Activated CD4-positive, alpha-beta T cell treated with anti-CD3 and anti-CD28 coated beads, Interleukin-2, Interleukin-4, amounts not matched to agents 100 ng/mL and 50 ng/mL, durations not matched to agents 16 hours and 8 hours (primary cell): ENCODE measurements at regions not wholly inside any gene's neighbourhood (a gene's known extent, or its start where the extent isn't known, plus 50 kb on each side); places are given as distances from the start of the nearest gene placed in this dataset.

ENCODE experiments used
- DNase-seq: peaks from one replicate; pipeline ENCODE4 v3.0.0-alpha.2; 2020; ENCODE audit warnings: low spot score

DNA sequence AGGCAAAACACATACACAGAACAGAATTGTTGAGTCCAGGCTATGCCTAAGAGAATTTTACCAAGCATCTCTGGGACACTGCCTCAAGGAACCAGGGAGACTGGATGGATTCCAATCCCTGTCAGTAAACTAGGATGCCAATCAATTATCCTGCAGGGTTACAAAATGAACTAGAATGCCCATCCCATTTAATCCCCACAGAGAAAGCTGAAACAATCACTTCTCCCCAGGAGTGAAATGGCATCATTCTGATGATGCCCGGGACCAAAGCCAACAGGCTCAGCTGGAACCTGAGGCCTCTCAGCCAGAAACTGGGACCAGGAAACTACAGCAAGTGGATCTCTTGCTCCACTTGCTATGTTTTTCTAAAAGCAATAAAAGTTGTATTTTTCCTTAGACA lies 130.0 kb upstream of the TJP1 start:
- DNase-seq: no peak

DNA sequence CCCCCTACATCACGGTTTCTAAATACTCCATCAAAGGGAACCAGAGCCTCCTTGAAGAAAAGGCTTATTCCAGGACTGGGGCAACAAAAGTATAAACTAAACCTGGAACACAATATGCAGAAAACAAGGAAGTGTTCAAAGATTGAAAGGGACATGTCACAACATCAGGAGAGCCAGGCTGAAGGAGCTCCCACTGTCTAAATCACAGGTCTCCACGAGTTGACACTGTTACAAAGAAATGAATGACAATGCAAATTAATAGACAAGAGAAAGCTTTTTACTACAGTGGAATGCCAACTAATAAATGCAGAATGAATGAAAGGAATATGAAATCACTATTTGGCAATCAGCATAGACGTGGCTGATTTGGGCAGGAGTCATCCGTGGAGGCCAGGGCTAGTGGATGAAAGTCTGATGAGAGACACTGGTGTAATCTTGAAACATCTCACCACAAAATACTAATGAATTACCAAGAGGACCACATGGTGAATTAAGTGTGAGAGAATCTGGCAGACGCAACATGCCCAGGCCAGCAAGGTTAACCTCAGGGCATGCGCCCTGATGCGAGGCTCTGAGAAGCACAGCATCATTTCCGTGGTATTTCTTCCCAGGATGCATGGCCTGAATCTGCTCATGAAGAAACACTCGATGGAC lies 123.8 kb upstream of the TJP1 start:
- no peak for DNase-seq

DNA sequence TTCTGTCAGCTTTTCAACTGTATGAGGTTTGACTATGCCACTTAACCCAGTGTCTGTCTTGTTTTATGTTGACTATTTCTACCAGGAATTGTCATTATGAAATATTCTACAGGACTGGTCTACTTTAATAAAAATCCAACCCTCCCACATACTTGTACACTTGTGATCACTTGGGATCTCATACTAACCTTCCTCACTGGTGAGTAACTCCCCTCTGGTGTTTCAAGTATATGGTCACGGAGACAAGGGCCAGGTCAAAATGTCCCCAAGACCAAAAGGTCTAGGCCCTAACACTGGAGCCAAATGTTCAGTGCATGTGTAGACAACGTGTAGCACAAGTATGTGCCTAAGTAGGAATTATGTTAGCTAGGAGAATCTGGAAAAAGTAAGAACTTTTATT lies 122.7 kb upstream of the TJP1 start:
- DNase-seq: no peak

DNA sequence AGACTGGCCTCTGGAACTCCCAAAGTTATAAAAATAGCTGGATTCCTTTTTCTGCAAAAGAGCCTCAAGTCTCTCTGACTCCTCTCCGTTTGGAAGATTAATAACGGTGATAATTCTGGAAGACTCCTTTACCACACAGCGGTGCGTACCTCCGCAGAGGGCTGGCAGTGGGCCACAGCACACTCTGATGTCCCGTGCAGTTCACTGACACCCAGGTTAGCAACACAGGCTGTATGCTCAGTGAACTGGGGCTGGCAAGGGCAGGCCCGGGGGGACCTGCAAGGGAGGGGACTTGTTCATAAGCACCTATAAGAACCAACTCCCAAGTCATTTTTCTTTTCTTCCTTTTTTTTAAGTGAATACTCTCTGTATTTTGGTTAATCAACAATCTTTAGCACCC lies 120.3 kb upstream of the TJP1 start:
- no peak for DNase-seq

DNA sequence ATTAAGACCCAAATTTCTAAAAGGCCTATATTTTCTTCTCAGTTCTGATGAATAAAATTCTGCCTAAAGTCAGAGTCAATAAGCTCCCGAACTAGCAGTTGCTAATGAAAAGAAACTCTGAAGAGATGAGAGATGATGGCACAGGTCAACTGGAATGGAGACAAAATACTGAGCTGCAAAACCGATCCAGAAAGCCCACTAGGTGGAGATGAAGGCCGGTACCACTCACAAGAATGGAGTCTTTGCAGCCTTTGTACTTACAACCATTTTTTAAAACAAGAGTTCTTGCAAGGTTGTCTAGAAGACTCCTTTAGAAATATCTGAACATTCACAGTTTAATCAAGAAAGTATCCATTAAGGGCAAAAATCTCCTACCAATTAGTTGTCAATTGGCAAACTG lies 119.9 kb upstream of the TJP1 start:
- DNase-seq: no peak

DNA sequence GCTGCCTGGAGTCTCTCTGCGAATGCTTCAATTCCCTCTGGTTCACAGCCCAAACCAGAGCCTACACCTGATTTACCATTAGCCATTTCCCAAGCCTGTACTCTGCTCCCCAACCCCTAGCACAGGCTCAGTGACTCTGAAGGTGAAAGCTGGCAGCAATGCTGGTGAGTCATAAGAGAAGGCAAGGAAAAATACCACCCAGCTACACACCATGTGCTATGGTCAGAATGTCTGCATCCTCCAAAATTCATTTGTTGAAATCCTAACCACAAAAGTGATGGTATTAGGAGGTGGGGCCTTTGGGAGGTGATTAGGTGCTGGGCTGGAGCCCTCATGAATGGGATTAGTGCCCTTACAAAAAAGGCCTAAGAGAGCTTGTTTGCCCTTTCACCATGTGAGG lies 117.1 kb upstream of the TJP1 start:
- no peak for DNase-seq

DNA sequence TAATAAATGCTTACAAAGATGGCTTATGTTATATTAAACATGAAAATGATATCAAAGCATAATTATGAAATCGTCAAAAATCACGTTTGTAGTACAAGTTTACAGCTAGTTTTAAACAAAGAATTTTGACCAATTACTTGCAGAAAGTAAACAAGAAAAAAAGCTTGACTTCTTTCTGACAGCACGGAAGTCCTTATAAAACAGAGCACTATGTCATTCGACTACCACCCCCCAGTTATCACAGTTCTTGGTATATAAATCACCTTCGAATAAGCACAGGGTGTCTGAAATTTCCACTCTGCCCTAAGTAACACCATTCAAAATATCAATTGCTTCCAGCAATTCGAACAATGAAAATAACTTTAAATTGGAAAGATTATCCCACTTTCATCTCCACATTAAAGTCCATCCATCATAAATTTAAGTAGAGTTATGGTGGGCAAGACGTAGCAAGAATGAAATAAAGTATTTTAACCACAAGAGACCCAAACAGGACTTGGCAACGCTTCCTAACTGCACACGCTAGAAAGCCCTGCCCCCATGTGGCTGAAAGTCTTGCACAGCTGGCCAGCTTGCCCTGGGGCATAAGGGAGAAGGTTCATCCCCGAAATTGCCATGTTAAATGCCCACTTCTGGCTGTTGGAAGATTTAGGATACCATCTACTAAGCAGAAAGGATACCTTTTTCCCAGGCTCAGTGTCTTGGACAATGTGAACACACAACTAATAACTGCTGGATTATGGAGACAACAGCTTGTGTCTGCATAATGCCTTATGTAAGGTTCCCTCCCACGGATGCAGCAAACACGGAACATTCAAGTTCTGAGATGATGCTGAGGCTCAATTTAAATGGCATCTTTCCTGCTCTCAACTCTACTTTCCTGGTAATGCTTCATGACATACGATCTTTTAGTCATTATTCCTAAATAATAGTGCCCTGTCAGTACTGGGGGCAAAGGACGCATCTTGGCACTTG lies 116.4 kb upstream of the TJP1 start:
- DNase-seq: no peak

DNA sequence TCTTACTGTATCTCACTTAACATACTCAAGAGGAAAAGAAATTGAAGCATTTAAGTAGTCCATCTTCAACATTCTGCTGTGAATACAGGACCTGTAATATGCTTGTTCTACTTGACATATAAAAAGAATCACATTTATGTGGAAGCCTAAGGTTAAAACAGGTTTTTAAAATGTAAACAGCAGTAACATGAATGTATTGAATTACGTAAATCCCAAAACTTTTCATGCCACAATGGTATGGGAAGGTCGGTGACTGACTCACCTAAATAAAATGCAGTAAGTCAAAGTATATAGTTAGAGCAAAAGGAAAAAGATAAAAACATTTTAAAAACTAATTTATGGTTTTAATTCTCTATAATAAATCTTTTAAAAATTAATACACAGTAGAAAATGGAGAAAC lies 115.7 kb upstream of the TJP1 start:
- no peak for DNase-seq

DNA sequence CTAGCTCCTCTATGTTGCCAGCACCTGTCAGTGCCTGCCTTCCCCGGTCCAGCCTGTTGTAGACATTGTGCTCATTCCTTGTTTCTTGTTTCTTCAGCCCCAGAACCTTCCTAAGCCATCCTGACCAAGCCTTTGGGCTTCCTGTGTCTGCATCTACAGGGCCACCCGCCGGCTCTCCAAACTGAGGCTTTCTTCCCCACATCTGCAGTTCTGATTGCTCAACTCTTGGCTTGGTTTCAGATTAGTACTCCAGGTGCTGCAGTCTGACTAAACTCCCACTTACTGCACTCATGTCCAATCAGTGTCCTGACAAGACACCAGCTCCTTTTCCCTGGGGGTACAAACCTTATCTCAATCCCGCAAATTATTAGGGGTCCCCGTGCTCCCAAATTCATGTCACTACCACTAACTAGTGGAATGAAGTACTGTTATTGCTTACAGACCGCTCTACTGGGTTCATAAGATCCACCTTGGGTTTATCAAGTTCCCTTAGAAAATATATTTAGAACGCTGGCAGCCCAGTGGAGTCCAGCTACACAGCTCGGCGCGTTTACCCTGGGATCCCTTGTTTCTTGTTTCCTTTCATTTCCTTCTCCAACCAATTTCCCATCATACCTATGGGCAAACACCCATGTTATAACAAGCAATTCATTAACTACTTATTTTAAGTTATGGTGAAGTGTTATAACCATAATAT lies 114.2 kb upstream of the TJP1 start:
- DNase-seq: no peak

DNA sequence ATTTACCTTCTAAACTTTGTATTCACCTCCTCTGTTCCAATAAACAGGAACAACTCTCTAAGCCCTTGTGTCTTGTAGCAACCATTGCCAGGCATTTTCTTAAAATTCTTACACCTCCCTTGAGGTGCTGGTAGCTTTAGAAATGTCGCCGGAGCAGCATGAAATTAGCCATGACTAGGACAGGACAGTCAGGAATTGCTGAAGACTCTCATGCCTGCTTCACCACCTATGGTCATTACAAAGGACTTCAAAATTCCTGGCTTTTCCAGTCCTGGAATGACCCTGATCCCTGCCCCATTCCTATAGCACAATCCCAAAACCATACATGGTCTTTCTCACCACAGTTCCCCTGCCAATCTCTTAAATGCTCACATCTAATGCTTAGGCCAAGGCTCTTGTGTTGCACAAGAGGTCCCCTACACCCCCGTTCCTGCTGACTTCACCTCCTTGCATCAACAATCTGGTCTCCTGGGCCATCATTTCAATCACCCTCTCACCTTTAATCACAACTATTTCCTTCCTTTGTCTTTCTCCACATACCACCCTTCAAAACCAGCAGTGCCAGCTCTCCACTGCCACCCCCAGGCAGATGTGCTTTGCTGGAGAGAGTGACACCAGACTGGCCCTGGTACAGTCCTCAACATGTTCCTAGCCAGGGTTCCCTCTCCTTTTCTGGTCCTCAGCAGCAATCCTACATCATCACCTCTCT lies 113.2 kb upstream of the TJP1 start:
- no peak for DNase-seq

DNA sequence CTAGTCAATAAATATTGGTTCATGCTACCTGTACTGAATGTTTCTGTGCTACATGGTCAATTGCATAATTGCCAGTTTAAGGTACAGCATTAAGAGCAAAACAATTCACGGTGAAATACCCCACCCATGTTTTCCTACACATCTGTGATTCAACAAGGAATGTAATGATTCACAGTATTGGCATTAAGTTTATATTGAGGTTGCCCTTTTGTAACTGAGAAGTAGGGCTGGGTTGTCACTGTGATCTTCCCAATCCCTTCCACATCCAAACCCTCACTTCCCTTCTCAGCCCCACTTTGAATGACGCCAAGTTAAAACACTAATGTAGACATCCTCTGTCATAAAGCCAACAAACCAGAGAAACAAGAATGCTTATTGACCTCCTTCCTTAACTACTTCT lies 112.0 kb upstream of the TJP1 start:
- no peak for DNase-seq

DNA sequence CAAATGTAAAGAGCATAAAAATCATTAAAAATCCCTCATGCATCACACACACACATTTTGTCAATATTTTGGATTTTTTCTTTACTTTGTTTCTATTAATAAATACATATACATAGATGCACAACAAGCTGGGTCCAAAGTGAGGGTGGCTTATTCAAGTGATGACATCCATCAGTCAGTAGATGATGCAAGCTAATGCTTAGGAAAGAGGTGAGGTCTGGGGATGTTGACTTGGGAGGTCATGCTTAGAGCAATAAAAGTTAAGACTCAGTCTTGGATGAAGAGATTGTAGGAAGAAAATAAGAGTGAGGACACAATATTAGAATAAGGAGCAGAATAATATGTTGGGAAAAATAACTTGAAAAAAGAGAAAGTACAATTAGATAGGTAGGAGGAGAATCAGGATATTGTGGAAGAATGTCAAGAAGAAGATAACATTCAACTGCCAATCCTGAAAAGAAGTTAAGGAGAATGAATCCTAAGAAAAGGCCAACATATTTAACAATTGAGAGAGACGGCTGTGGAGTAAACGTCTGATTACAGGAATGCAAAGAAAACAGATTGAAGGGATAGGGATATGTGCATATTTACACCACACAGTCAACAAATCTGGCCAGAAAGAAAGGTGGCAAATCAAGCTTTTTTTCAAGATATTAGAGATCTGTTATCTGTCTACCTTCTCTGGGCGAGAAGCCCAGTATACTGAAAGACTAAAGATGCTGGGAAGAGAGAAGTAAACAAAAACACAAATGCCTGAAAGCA lies 111.0 kb upstream of the TJP1 start:
- no peak for DNase-seq

DNA sequence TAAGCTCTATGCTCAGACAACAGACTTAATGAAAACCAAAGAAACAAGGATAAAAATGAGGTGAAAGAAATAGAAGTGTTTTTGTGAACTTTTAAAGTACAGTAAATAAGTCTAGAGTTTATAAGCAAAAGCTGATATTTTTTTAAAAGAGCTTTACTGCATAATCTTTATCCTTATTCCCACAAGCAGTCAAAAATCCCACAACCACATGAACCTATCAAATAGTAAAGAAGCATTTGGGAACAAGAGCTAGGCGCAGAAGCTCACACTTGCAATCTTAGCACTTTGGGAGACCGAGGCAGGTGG lies 103.8 kb upstream of the TJP1 start:
- no peak for DNase-seq

DNA sequence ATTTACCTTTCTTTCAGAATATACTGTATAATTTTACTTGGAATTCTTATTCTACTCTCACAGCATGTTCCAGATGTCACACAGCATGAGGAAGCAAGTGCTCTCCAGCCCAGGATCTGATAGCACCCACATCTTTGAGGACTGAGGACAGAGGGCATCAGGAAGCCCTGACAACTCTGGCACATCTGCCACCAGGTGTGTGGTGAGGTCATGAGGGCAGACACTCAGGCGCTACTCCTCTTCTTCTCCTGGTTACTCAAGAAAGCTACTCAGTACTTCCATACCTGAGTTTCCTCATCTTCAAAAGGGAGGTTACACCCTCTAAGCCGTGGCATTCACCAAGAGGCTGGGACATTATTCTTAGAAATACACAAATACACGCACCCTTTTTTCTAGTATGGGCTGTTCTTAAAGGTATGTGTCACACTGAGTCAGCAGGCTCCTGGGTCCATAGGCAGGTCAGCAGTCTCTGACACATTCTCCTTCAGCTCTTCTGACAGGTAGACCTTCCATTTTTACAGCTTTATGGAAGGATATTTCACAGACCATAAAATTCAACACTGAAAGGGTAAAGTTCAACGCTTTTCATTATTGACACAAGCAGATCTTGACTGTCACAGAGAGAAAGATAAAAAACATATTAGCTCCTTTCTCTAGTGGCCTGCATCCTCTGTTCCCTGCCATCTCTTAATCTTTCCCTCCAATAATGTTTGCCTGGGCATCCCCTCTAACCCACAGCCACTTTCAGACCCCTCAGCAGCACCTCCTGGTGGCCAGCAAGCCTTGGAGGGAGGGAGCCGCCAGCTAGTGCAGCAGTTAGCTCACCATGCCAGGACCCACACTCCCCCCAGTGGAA lies 103.2 kb upstream of the TJP1 start:
- DNase-seq: peak; percentile 25

DNA sequence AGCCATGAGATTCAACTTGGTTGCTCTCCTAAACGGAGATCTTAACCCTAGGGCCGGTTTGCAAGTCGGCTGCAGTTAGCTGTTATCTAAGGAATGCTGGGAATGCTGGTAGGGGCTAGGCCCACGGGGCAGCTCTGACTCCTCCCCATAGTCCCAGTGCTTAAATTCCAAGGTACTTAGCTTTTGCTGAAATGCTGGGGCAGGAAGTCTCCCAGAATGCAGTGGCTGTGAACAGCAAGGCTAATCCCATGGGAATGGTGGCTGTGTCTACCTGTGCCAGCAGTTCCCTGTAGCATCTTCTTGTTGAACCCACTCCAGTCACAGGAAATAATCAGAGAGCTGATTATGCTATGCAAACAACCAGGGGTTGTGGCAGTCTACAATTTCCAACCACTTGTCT lies 102.5 kb upstream of the TJP1 start:
- DNase-seq: no peak

DNA sequence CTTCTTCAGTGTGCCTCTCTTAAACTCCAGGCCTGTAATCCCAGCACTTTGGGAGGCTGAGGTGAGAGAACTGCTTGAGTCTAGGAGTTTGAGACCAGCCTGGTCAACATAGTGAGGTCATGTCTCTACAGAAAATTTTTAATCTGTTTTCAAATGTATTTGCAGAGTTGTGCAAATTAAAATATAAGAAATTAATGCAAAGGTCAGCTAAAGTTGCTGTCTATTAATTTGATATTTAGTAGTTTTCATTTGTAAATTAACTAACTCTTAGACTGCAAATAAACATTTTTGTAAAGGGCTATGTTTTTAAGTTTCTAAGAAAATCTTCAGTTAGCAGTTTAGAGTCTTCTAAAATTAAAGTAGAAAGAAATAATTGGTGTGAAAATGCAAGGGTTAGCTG lies 99.9 kb upstream of the TJP1 start:
- DNase-seq: no peak

DNA sequence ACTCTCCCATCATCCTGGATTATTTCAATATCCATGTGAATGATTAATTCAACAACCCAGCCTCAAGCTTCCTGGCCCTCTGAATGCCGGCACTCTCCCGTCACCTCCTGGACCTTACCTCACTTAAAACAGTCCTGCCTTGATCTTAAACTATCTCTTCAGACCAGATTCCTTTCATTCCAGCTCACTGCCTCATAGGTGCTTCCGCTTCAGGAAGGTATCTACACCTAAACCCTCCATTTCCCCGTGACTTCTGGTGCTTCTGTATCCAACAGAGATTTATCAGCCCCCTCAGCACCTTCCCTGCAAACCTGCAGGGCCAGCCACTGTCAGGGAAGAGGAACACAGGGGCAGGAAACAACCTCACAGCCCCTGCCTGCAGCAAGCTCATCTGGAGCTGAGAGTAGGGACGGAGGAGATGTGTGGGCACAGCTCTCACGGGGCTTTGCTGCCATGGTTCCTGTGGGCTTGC lies 98.9 kb upstream of the TJP1 start:
- no peak for DNase-seq

DNA sequence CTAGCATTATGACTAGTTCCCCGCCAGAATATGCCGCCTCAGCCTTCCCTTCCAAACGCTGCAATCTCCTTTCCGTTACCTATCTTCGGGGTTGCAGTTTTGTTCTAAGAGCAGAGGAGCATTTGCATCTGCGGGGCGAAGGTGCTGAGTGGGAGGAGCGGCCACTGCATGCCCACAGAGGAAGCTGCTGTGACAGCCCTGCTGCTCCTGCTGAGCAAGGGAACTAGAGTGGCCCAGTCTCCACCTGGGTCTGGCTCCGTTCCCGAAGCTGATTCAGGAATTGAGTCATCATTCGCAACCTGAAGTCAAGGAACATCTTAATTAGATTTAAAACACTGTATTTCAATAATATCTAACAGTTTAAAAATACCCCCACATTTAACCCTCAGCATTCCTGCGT lies 98.2 kb upstream of the TJP1 start:
- no peak for DNase-seq

DNA sequence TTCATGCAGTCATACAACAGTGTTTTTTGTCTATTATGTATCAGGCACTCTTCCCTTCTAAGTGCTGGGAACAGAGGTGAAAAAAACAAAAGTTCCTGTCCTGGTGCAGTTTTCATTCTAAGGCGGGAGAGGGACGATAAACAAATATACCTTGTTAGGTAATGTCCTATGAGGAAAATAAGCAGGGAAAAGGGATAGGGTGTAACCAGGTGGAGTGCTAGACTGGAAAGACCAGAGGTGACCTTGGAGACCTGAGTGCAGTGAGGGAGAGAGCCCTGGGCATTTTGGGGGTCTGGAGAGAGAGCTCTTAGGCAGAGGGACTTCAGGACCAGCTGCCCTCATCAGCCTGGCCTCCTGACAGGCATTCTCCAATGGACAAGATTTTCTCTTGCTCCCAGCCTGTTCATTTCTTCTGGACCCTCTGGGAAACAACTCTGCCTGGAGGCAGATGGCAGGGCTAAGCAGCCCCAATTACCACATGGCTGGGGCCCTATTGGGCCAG lies 97.2 kb upstream of the TJP1 start:
- DNase-seq: no peak
